Right ventricle myocardium inferior (tissue), 1 donor: ENCODE measurements at regions not wholly inside any gene's neighbourhood (a gene's known extent, or its start where the extent isn't known, plus 50 kb on each side); places are given as distances from the start of the nearest gene placed in this dataset.
"Not testable (repeated sequence)": the region's sequence is repeated elsewhere in the genome, so short reads cannot be mapped to it uniquely, and the experiment has no call there.

ENCODE experiments used
- ATAC-seq: fragments of 200-7000 bp; cut with Tn5 transposase; one replicate; pipeline ENCODE4 v1.9.1; 2020; ENCODE audit warnings: mild to moderate bottlenecking, moderate library complexity
- DNase-seq: peaks from one replicate; pipeline ENCODE4 v3.0.0; 2021; ENCODE audit errors: missing footprints
- intact Hi-C: fragments of 100-400 bp; cut with DNase I; formaldehyde crosslinking; loops from one replicate; pipeline ENCODE4 v1.11.0; 2022
- donor health status: DM: no; HTN: yes; CAD: no; lungs with severe emphysema.

GRCh38 chr5:106833517-106833916 lies 837.2 kb downstream of the EFNA5 start:
- intact Hi-C loops: no loop called here
- ATAC-seq (no peak), DNase-seq (no peak)

GRCh38 chr5:106827061-106827460 lies 843.7 kb downstream of the EFNA5 start:
- no peak for DNase-seq
- intact Hi-C loops: no loop called here
- ATAC-seq: no peak

GRCh38 chr5:106825374-106825773 lies 845.4 kb downstream of the EFNA5 start:
- DNase-seq: no peak
- no peak for ATAC-seq
- intact Hi-C loops: no loop called here

GRCh38 chr5:106822851-106823250 lies 847.9 kb downstream of the EFNA5 start:
- ATAC-seq: no peak
- DNase-seq: no peak
- intact Hi-C loops: no loop called here

GRCh38 chr5:106818552-106818951 lies 852.2 kb downstream of the EFNA5 start:
- intact Hi-C loops: no loop called here

DNA sequence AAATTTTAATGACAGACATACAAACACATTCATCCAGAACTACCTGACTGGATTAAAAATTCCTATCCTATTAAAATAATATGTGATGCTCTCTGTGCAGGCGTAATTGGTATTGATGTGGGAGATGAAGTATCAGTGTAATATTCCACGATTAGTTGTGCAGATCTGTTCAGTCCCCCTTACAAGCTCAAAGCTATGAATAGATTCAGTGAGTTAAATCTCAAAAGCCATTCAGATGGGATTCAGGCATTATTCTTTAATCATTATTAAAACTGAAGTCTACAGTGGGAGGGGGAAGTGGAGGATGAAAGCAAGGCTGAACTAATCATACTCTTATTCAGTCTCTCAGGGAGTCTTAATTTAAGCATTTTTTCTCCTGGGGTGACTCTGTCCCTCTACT lies 855.8 kb downstream of the EFNA5 start:
- DNase-seq (no peak), ATAC-seq (no peak)
- intact Hi-C loops: no loop called here

More at GRCh38 chr5:106818552-106818951, 852.2 kb downstream of the EFNA5 start:
- DNase-seq (no peak), ATAC-seq (no peak)

GRCh38 chr5:106801554-106801953 lies 869.2 kb downstream of the EFNA5 start:
- intact Hi-C loops: no loop called here
- ATAC-seq: no peak
- DNase-seq: no peak

DNA sequence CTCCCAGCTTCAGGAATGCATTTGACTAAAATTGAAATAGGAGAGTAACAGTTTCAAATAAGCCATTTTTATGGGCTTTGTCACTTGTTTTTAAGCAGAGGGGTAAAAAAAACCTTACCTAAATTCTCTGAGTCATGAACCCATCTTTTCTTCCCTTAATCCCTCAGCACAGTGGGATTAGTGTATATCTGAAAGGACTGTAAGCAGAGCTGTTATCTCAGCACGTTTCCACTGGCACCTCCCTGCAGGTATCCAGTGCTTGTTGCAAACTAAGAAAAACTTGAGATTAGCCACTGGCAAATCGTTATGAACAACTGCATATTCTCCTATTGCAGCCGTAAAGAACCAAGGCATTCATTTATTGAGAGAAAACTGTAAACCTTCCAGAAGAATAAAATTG lies 872.7 kb downstream of the EFNA5 start:
- intact Hi-C loops: no loop called here
- DNase-seq: no peak
- ATAC-seq: no peak

GRCh38 chr5:106796081-106796480 lies 874.7 kb downstream of the EFNA5 start:
- DNase-seq (no peak), ATAC-seq (no peak)
- intact Hi-C loops: no loop called here

- DNase-seq: no peak
- intact Hi-C loops: no loop called here
- no peak for ATAC-seq
Observed at GRCh38 chr5:106784846-106785245, 885.9 kb downstream of the EFNA5 start.

DNA sequence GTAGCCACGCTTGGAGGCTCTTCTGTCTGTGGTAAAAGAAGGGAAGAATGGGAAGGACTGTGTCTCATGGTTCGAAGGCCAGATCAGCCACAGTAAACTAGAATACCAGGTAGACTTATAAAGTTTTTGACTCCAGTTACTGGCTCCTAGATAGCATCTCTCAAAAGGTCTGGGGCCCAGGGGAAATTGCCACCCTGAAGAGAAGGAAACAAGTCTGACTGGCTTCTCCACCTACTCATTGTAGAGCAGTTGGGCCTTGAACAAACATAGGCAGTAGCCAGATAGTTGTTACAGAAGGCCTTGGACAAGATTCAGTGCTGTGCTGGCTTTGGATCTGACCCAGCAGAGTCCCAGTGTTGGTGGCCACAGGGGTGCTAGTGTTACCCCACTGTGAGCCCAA lies 890.4 kb downstream of the EFNA5 start:
- DNase-seq: no peak
- no peak for ATAC-seq
- intact Hi-C loops: no loop called here

GRCh38 chr5:106776515-106776914 lies 894.2 kb downstream of the EFNA5 start:
- ATAC-seq, DNase-seq, intact Hi-C loops: not testable (repeated sequence)

DNA sequence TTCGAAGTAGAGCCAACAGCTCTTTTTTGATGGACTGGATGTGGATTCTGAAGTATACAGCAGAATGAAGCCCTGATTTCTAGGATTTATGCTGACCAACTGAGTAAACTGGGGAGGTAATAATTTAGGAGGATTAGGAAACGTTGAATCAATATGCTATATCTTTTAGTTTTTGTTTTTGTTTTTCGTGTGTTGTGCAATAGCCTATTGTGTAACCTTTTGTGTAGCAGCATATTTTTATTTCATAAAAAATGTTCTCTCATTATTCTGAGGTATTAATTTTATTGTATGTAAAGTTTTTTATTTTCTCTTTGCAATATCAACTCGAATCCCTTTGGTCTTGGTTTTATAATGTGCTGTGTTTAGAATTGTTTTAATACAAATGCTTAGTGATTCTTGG lies 902.3 kb downstream of the EFNA5 start:
- ATAC-seq (no peak), DNase-seq (no peak)
- intact Hi-C loops: no loop called here

DNA sequence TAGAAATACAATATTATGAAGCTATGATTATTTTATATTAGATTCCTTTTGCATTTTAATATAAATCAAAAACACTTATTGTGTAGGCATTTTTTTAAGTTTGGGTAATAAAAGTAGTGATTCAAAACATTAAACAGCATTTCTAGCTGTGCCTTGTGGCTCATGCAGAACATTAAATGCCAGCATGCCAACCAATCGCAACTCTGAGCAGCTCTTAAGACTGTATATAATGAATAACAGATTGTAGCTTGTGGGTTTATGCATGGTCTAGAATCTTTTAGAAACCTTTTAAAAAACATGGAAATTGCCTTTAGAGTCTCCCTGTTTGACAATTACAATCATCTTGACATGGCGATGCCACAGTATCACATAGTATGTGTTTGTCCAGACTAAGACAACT lies 903.8 kb downstream of the EFNA5 start:
- no peak for ATAC-seq
- intact Hi-C loops: no loop called here
- no peak for DNase-seq

GRCh38 chr5:106759581-106759980 lies 911.2 kb downstream of the EFNA5 start:
- intact Hi-C loops: no loop called here
- DNase-seq (no peak), ATAC-seq (no peak)

DNA sequence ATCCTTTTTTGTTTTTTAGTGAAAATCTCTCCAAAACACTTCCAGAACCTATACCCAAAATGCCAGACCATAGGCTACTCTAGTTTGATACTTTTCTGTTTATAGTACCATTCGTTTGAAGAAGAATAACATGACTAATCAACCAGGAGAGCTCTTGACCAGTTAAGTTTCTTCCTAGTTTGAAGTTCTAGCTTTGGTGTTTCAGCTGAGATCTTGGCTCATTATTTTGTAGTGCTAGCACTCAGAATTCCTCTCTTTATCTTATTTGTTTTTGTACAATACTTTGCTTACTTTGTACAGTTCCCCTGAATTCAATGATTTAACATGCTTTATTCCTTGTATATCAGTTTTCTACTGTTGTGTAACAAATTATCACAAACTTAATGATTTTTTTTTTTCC lies 911.6 kb downstream of the EFNA5 start:
- ATAC-seq: no peak
- no peak for DNase-seq
- intact Hi-C loops: no loop called here

DNA sequence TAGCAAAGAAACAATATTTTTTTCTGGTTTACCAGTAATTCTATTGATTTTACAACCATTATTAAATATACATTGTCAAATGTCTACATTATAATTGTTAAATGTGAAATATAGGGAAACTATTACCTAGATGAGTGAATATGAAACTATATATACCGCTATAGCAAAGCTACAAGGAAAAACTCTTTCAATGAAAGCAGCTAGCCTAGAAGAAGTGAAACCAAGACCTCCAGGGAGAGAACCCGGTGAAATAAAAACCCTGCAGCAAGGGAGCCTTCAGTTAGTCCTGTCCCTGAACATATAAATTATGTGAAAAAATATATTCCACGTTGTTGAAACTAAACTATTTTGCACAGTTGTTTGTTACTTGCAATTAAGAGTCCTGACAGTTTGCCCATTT lies 913.1 kb downstream of the EFNA5 start:
- DNase-seq: no peak
- no peak for ATAC-seq
- intact Hi-C loops: no loop called here

- DNase-seq (no peak), ATAC-seq (no peak)
- intact Hi-C loops: no loop called here
Observed at GRCh38 chr5:106755789-106756188, 914.9 kb downstream of the EFNA5 start.

DNA sequence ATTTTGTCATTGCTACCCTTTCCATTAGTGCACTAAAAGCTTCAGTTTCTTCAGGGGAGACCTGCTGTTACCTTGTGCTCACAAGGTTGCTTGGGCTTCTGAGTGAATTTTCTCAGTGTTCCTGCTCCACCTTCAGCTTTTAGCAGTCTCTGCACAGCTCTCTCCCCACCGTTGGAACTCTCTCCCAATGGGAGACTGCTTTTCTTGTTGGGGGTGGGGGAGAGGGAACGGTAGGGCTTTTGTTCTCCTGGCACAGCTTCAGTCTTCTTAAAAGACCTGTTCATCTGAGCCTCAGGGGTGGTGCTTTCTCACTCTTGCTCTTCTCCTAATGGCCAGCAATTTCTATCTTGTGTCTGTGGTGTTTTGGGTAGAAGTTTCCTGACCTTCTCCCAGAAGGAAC lies 915.7 kb downstream of the EFNA5 start:
- intact Hi-C loops: no loop called here
- DNase-seq: no peak
- no peak for ATAC-seq

DNA sequence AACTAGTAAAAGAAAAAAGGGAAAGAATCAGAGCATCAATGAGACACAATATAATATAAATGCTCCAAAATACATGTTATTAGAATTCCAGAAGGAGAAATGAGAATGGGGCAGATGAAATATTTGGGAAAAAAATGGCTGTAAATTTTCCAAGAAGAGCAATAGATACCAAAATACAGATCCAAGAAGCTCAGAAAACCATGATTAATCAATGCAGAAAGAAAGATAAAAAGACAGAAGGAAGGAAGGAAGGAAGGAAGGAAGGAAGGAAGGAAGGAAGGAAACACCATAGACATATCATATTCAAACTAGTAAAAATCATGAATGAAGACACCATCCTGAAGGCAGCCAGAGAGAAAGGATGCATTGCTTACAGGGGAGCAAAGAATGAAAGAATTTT lies 920.9 kb downstream of the EFNA5 start:
- DNase-seq (no peak), ATAC-seq (no peak)
- intact Hi-C loops: no loop called here

- ATAC-seq (no peak), DNase-seq (no peak)
- intact Hi-C loops: no loop called here
Observed at GRCh38 chr5:106739127-106739526, 931.6 kb downstream of the EFNA5 start.

GRCh38 chr5:106737111-106737510 lies 933.6 kb downstream of the EFNA5 start:
- DNase-seq: no peak
- intact Hi-C loops: no loop called here
- no peak for ATAC-seq
